HG02759 (cell line): ENCODE measurements at regions not wholly inside any gene's neighbourhood (a gene's known extent, or its start where the extent isn't known, plus 50 kb on each side); places are given as distances from the start of the nearest gene placed in this dataset.

Experiments
- ATAC-seq: cut with Tn5 transposase; IDR thresholded peaks from one replicate; pipeline ENCODE4 v1.9.1; 2021; ENCODE audit warnings: mild to moderate bottlenecking, moderate library complexity; ENCODE audit not compliant: unreplicated experiment

DNA sequence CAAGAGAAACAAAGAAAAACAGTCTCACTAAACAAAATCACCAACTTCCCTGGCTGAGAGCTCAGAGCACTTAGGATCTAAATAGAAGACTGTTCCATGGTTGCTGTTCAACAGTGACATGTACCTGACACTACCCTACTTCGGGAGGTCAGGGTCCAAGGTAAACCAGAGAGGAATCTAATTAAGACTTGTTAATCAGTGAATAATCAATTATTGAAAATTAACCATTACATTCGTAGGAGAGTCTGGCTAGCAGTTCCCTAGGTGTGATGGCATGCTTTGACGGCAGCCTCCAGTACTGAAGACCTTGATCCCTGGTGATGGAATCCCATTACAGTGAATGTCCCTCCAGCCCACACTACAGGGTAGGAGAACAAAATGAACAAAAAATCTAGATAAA is 154.0 kb upstream of the AFDN start:
- ATAC-seq, result no peak

DNA sequence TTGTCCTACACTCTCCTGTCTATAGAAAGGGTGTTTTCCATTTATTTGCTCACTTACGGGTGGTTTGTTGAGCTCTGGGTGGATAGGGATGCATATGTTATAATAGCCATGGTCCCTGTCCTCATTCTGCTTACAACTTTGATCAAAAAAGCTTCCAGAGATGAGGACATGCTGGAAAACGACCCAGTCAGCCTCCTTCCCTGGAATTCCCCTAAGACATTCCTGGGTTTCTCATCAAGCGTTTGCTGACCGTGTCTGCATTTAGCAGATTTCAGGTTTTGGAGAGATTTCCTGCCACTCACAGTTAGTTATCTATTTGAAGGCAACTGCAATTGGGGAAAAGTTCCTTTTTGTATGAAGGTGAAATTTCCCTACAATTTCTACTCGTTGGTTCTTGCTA is 152.8 kb upstream of the AFDN start:
- ATAC-seq, result no peak

GRCh38 chr6:167674486-167674885 is 152.2 kb upstream of the AFDN start:
- ATAC-seq, result no peak

GRCh38 chr6:167676000-167676665 is 150.6 kb upstream of the AFDN start:
- ATAC-seq, result no peak

GRCh38 chr6:167676666-167677421 is 149.9 kb upstream of the AFDN start:
- no peak for ATAC-seq

- no peak for ATAC-seq
These were observed 149.3 kb upstream of the AFDN start for GRCh38 chr6:167677422-167677789.

DNA sequence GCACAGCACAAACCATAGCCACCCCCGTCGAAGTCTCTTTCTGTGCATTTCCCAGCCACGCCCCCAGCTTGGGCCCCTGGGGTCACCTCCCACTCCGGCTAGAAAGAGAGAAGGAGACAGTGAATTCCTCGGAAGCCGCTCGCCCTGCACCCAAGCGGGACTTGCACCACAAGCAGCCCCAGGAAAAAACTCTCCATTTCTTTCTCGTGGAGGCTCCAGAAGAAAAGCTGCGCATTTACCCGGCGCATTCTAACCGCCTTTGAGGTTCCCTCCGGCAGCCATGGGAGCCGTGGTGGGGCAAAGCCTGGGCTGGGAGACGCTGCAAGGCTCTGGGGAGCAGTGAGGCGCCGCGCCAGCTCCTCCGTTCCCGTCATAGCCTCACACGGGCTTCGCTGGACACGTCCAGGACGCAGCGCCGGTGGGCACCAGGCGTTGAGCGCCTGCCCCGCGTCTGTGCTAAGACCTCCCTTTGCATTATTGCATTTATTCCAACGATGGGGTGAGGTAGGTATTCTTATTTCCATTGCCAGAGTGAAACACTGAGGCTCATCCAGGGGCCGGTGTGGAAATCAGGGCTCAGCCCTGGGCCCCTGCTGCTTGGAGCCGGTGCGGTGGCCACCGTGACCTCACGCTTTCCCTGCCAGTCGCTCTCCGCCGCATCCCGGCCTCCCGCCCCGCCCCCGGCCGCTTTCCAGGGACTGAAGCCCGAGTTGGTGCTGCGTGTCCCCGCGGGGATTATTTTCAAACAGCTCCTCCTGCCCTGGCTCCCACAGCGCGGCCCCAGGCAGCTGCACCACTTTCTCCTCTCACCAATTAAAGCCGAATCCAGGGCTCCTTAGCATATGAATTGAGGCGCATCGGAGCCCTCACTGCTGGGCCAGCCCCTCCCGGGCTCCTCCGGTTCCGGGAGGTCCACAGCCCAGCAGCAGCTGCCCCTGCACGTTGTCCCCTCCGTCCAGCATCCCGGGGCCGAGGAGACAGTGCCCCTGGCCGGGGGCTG is 148.3 kb upstream of the AFDN start:
- no peak for ATAC-seq

DNA sequence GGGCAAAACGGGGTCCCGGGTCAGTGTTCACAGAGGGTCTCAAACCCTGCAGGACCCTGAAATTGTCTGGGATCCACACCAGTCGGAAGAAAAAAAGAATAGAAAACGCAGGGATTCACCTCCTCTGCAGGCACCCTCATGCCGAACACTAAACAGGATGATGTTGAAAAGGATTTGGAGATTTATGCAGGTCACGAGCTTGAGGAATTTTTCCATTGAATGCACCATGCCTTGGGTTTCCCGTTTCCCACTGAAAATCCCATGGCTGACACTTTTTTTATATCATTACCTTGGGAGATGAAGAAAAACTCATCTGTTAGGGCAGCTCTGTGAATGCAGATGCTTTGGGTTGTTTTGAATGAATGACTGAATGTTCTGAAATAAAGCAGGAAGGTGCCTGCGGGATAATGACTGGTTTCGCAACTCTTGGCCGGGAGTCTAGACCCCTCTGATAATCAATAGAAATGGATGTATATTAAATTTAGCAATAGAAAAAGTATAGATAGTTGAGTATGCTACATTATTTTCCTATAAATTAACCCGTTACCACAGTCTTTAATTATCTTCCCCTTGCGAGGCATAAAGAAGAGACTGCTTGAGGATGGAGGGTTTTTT is 147.5 kb upstream of the AFDN start:
- no peak for ATAC-seq

DNA sequence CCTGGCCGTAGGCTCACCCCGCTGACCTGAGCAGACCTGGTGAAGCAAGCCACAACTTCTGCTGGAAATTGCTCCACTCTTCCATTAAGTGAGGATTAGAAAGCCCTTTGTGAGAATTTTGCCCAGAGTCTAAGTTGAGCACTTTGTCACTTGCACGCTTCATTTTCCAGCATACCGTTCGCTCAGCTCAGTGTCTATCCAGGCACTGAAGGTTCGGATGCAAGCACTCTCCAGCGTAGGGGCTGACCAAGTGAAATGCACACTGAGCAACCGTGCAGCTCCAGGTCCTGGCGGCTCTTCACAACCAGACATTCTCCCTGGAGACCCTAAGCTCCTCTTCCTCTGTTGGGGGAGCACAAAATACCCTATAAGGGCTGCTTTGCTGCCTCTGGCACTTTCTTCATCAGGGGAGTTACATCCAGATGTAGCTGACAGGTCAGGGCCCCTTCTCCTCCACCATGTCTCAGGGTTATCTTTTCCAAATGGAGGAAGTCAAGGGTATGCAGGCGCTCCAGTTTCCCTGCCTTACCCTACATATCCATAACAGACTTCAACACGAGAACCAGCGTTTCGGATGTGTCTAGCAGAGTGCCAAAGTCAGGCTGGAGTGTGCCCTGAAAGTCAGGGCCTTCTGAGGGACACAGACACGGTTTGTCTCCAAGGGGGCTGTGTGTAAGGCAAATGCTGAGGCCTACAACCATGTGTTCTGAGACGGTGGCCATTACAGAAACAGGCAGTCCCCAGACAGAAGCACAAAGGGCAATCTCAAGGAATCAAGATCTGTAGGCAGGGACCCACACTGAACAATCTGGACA is 146.7 kb upstream of the AFDN start:
- no peak for ATAC-seq

- no peak for ATAC-seq
These were observed 146.0 kb upstream of the AFDN start for GRCh38 chr6:167680605-167681149.

DNA sequence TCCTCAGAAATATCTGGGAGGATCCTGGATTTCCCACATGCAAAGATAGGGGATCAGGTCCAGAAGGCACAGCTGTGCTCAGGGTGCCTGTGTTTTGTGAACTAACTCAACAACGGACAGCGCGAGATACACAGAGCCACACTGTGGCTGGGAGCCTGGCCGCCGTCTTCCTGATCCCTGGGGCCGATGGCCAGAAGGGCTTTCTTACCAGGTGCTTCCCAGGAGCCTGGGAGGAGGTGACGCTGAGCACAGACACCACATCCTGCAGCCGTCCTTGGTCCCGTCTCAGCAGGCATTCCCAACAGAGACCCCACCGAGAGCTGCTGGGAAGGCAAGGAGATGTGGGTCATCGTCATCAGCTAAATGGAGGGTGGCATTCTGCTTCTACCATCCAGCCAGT is 144.6 kb upstream of the AFDN start:
- ATAC-seq, result no peak

DNA sequence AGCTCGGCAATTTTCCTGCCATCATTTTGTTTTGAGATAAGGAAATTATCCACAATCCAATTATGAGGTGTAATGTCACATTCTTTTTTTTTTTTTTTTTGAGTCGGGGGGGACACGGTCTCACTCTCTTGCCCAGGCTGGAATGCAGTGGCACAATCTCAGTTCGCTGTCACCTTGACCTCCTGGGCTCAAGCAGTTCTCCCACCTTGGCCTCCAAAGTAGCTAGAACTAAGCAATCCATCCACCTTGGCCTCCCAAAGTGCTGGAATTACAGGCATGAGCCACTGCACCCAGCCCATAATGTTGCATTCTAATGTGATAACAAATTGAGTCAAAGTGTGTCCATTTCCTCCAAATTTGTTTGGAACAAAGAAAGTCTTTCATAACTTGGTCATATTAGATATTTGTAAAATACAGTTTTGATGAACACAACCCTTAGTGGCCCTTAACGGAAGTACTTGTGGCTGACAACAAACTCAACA is 144.1 kb upstream of the AFDN start:
- no peak for ATAC-seq

GRCh38 chr6:167683028-167683862 is 143.5 kb upstream of the AFDN start:
- ATAC-seq, result no peak

DNA sequence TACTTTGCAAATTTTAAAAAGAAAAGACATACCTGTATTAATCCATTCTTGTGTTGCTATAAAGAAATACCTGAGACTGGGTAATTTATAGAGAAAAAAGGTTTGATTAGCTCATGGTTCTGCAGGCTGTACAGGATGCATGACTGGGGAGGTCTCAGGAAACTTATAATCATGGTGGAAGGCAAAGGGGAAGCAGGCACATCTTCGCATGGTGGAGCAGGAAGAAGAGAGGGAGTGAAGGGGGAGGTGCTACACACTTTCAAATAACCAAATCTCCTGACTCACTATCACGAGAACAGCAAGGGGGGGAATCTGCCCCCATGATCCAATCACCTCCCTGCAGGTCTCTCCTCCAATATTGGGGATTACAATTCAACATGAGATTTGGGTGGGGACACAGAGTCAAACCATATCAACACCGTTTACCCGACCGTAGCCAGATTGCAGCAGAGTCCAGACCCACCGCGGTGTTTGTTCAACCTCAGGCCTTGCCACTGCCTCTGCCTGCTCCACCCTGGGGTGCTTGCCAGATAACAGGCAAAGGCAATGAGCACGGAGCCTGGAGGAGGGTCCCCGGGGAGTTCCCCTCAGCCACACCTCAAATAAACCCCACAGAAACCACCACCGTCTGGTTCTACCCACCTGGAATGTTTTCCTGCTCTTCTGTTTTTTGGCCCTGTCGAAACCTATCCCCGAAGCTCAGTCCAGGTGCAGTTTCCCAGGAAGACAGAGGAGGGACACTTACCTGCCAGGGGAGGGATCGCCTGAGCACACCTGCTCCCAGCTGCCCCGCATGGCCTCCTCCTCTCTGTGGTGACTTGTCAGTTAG is 142.2 kb upstream of the AFDN start:
- no peak for ATAC-seq

- no peak for ATAC-seq
These were observed 141.1 kb upstream of the AFDN start for GRCh38 chr6:167685654-167686053.

DNA sequence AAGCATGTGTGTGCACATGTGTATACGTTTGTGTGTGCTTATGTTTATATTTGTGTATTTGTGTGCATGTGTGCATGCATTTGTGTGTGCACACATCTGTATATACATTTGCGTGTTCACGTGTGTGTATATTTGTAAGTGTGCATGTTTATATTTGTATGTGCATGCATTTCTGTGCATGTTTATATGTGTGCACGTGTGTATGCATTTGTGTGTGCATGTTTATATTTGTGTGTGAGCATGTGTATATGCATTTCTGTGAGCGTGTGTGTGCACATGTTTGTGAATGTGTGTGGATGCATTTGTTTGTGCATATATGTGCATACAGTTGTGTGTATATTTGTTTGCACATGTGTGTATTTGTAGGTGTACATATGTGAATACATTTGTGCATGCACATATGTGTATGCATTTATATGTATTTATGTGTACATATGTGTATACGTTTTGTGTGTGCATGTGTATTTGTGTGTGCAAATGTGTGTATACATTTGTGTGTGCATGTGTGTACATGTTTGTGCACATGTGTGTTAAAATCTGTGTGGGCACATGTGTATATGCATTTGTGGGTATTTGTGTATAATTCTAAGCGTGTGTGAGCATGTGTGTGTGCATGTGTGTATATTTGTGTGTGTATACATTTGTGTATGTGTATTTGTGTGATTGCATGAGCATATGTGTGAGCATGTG is 140.4 kb upstream of the AFDN start:
- no peak for ATAC-seq

DNA sequence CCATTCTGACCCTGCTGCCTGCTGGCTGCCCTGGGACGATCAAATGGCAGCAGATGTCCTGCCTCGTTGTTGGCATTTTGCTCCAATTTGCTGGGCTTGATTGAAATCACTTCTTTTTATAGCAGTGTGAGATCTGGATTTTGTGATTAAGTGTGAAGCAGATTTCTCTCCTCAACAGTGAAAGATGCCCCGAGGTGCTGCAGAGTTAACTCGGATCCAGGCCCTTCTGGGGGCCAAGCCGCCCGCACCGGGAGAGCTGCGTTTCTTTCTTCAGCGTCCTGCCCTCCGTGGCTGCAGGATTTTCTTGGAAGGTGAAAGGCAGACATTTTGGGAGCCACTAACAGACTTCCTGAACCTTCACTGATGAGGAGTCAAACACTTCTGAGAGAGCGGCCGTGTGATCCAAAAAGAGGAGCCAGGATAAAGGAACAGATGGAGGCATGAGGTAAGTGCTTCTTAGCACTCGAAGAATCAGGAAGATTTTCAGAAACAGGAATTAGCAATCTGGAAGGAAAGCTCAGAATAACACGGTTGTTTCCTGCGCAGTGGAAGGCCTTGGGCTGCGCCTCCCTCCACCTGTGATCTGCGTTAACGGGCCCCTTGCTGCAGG is 139.5 kb upstream of the AFDN start:
- no peak for ATAC-seq
